Hematopoietic multipotent progenitor cell treated with erythropoietin and hydrocortisone succinate and interleukin-3 and kit ligand, for 17 days (in vitro differentiated cells): ENCODE measurements at regions not wholly inside any gene's neighbourhood (a gene's known extent, or its start where the extent isn't known, plus 50 kb on each side); places are given as distances from the start of the nearest gene placed in this dataset.

Experiments
- DNase-seq: peaks from one replicate; pipeline ENCODE4 v3.0.0-alpha.2; 2015; ENCODE audit warnings: low spot score

GRCh38 chr13:31962731-31963370 is 68.7 kb upstream of the FRY start:
- no peak for DNase-seq

DNA sequence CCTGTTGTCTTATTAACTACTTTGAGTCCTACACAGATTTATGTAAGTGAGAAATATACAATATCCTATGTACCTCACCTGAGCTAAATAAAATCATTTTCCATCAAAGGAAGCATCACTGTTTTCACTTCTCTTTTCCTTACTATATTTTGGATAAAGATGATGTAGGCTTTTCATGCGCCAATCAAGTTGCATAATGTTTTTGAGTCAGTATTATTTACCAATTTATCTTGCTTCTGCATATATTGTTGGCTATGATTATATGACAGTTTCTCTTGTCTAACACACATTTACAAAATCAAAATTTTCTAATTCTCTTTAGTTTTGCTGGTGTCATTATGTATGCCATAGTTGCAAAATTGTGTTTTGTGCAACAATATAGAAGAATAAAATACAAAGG is 67.9 kb upstream of the FRY start:
- no peak for DNase-seq

DNA sequence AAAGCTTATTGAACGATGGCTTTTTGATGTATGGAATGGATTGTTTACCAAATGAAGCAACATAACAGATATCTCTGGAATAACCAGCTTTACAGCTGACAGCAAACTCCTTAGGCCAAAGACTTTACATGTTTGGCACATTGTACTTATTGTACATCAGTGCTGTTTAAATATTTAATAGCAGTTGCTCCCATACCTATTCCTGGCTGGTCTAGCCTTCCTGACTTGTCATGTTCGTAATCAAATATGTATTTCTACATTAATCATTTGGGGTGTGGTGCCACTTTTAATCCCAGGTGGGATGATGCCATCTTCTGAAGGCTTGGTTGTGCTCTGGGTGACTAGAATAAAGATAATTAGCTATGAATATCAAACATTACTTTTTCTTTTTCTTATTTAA is 67.4 kb upstream of the FRY start:
- no peak for DNase-seq

GRCh38 chr13:31965361-31966066 is 66.1 kb upstream of the FRY start:
- DNase-seq, result no peak

- DNase-seq, result no peak
These were observed 64.4 kb upstream of the FRY start for GRCh38 chr13:31967155-31967554.

- no peak for DNase-seq
These were observed 63.1 kb upstream of the FRY start for GRCh38 chr13:31968473-31968872.

DNA sequence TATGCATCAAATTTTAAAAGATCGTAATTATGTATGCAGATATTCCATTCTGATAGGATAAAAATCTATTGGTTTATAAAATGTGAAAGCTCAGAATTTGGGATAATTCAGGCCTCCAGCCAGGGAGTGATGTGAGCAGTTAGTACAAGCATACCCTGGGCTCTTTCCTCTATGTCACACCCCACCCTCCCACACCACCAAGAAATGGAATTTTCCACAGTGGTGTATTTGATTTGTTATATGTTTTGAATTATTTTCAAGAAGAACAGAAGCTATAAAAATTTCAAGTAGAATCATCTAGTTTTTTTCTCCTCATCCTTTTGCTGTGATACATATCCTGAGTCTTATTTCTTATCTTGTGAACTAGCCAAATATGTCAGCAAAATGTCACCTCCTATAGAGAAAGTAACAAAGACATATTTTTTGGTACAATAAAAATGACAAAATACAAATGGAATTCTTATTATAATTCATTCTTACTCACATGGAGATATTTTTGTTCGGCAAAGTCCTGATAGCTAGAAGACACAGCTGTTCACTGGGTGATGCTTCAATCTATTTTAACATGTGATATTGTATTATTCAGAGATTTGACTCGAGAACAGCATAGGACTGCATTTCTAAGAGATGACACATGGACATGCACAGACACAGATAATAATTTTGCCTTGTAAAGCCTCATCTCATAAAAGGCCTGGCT is 61.2 kb upstream of the FRY start:
- no peak for DNase-seq

DNA sequence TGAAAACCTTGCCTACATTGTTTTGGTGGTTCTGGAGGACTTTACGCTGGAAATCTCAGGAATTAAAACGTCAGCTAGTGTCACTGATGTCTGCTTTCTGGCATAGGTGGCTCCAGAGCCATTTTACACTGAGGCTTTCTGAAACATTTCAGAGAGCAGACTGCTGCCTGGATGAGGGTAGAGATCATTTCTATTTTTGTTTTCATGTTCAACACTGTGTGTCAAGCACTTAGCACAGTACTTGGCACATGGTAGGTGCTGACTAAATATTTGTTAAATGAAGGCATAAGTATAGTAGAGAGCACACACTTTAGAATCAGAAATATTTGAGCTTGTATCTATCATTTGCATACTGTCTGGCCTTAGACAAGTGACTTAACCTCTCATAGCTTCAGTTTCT is 59.1 kb upstream of the FRY start:
- DNase-seq, result no peak

DNA sequence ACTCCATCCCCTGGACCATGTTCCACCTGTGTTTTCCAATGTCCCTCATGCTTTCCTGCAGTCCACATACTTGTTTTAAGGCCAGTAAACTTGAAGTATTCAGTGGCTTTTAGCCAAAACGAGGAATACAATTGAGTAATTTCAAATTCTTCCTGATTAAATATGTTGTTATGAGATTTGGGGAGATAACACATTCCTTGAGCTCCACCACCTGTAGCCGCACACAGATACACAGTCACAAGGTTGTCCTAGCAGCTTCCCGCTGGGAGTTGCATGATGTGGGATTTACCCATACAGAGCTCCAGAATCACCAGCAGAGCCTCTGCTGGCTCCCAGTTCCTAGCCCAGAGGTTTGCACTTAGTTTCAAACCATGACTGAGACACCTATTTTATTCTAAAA is 53.6 kb upstream of the FRY start:
- DNase-seq, result no peak

DNA sequence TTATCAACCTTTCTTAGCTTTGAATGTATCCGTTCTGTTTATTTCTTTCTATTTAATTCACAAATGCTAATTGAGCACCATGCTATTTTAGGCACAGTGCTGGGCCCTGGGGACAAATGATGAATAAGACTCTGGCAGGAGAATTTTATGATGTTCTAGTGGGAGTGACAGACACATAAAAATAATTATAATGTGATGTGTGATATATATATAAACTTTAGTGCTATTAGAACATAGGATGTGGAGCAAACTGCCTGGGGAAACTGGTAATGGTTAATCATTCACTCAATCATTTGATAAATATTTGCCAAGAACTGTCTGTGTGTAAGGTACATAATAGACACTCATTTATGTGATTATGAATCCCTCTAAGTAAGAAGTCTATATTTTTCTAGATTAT is 50.7 kb upstream of the FRY start:
- no peak for DNase-seq
